ENCODE measurements at regions not wholly inside any gene's neighbourhood (a gene's known extent, or its start where the extent isn't known, plus 50 kb on each side); places are given as distances from the start of the nearest gene placed in this dataset.

- no peak for DNase-seq (ENCODE audit: low spot score)
- ATAC-seq (ENCODE audit: low FRiP score): no peak
- no peak for TF ChIP-seq CTCF (IDR thresholded peaks at IDR 0.05)
Observed at GRCh38 chr4:114193624-114194399, 214.4 kb upstream of the ARSJ start.

- DNase-seq (ENCODE audit: low spot score) (no peak), ATAC-seq (ENCODE audit: low FRiP score) (no peak)
- no peak for TF ChIP-seq CTCF (IDR thresholded peaks at IDR 0.05)
Observed at GRCh38 chr4:114196606-114197005, 217.2 kb upstream of the ARSJ start.

- no peak for ATAC-seq (ENCODE audit: low FRiP score)
- TF ChIP-seq CTCF (IDR thresholded peaks at IDR 0.05): no peak
- DNase-seq (ENCODE audit: low spot score): no peak
Observed at GRCh38 chr4:114200026-114200425, 220.6 kb upstream of the ARSJ start.

GRCh38 chr4:114205261-114205660 lies 225.8 kb upstream of the ARSJ start:
- TF ChIP-seq CTCF (IDR thresholded peaks at IDR 0.05): no peak
- ATAC-seq (ENCODE audit: low FRiP score): no peak
- DNase-seq (ENCODE audit: low spot score): no peak

GRCh38 chr4:114208574-114209151 lies 229.2 kb upstream of the ARSJ start:
- ATAC-seq (ENCODE audit: low FRiP score) (no peak), DNase-seq (ENCODE audit: low spot score) (no peak)
- TF ChIP-seq CTCF (IDR thresholded peaks at IDR 0.05): no peak

- no peak for DNase-seq (ENCODE audit: low spot score)
- TF ChIP-seq CTCF (IDR thresholded peaks at IDR 0.05): no peak
- ATAC-seq (ENCODE audit: low FRiP score): no peak
Observed at GRCh38 chr4:114209584-114209983, 230.1 kb upstream of the ARSJ start.

GRCh38 chr4:114211556-114211955 lies 232.1 kb upstream of the ARSJ start:
- ATAC-seq (ENCODE audit: low FRiP score) (no peak), DNase-seq (ENCODE audit: low spot score) (no peak)
- no peak for TF ChIP-seq CTCF (IDR thresholded peaks at IDR 0.05)

All from omental fat pad (tissue), 3 donors.